ENCODE measurements at regions not wholly inside any gene's neighbourhood (a gene's known extent, or its start where the extent isn't known, plus 50 kb on each side); places are given as distances from the start of the nearest gene placed in this dataset.
"Not testable (repeated sequence)": the region's sequence is repeated elsewhere in the genome, so short reads cannot be mapped to it uniquely, and the experiment has no call there.

DNA sequence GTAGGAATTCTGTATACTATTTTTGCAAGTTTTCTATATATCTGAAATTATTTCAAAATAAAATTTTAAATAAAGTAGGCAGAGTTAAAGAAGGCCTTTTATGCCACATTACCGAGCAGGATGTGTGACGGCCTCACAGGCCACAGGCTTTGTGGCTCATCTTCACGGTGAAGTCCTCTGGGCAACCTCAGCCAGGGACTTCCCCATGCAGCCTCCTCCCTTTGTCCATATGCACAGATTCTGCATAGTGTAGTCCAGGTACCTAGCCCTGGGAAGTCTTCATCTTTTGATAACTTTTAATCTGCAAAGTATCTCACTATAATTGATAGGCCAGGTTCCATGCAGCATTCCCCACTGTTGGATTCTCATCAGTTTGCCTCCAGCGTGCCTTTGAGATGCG, 62.8 kb downstream of the ARHGAP11B start:
- not testable (repeated sequence) for DNase-seq

DNA sequence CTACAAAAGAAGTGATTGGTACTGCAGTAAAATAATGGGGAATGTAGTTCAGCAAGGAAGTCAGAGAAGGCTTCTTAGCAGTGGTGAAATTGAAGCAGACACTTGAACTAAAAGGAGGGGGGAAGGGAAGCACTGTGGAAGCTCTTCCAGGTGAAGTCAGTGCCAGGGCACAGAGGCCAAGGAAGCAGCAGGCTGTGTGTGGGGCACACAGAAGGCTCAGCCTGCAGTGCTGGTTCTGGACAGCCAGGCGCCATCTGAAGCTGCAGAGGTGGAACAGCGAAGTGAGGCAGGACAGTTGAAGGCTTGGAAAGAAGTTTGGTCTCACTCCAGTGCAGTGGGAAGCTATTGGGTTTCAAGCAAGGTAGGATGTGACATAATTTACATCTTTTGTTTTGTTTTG, 64.2 kb downstream of the ARHGAP11B start:
- DNase-seq: not testable (repeated sequence)

DNA sequence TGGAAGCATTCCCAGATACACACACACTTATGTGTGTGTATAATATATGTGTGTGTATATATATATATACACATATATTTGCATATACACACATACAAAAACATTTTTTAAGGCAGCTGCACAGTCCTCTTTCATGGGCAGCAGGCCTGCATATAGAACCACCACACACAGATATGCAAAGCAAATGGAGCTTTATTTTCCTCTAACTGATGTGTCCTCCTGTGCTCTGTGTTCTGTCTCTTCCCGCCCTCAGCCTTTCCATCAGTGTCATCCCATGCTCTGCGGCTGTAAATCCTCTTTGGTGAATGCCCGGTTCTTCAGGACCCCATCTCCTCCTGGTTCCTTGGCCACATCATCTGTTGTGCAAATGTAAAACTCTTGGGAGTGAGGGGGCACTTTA, 69.9 kb downstream of the ARHGAP11B start:
- DNase-seq: not testable (repeated sequence)

DNA sequence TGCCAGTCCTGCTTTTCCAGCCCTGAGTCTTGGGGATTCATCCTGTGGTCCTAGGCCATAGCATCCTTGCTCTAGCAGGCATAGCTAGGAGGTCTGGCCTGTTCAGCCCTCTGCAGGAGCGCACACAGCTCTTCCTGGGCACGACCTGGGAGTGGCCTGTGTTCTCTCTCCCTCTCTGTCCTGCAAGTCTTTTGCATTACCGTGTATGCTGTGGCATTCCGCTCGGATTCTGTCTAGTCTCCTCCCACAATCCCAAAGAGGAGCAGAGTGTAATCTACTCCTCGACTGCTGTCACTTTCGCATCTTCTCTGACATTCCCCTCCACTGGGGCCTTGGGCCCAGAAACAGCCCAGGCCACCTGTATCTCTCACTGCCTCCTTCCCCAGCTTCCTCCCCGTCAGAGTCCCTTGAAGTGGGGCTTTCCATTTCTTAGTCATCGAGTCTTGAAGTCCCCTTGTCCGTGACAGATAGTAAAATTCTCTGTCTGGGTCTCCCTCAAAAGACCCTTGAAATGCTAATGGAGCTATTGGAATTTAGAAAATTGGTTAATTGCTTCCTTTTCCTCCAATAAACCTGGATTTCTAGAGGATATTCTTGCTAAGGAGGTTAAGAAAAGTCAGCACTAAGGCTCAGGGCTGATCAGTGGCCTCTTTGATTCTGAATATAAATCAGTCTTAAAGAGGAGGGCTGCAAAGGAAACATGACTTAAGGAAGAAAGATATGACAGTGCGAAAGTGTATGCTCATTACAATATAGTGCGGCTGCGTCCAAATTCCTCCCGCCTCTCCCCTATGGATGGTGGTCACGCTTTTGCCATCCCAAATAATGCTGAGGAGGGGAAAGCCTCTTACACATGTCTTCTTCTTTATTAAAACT, 70.7 kb downstream of the ARHGAP11B start:
- not testable (repeated sequence) for DNase-seq

DNA sequence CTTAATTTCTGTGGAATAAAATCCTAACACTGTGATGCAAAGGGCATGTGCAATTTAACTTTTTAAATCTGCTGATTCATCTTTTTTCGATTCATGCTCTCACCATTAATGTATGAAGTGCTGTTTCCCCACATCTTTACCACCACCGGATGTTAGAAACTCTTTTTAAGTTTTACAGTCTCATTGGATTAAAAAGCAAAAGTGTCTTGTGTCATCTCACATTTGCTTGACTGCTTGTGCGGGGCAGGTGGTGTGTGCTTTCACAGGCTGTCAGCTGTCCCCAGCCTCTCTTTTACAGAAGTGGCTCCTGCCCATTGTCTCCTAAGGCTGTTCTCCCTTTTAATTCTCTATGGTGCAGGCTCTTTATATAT, 71.4 kb downstream of the ARHGAP11B start:
- not testable (repeated sequence) for DNase-seq

DNA sequence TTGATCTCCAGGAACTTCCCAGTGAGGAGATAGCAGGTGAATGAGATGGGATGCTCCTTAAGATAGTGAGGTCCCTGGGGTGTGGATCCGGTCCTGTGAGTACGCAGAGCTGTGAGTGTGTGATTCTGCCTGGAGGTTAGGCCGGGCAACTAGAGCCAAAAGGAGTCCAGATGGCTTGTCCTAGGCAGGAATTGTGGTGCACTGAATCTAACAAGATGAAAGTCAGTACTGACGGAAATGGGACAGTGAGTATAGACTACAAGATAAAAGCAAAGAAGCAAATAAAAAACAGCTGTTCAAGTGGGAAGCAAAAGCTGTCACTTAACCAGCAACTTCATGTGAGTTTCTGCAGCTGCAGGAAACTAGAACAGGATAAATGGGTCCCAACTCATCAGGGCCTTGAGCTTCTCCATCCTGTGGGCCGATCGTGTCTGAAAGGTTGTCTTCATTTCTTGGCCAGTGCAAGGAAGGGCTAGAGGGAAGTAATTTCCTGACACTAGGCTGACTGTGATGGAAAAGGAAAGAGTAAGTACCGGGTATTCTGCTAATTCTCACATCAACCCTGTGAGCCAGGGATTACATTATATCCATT, 74.2 kb downstream of the ARHGAP11B start:
- not testable (repeated sequence) for DNase-seq

DNA sequence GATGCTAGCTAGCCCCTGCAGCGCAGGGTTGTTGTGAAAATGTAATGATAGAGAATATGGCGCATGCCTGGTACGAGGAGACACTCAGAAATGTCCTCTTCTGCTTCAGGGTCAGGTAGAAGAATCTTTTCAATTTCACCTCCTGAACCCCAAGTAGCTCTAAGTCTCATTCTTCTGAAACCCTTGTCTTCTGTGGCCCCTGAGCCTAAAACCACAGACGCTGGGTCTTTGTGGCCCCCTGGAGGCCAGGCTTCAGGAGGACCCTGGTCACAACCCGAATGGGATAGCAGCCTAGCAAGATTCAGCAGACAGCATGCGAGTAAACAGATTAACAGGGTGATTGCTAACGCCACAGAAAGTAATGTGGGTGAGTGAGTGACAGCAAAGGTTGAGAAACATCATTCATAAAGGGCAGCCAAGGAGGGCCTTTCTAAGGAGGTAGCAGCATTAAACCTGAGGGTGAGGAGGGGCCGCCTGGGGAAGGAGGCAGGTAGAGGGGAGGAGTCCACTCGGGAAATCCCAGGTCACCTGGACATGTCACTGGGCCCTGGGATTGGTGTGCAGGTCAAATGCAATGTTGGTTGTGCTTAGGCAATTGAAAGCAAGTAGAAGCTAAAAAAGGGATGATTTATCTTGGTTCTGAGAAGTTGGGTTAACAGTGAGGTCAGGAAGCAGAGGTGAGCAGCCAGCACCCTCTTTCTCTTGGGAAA, 82.2 kb downstream of the ARHGAP11B start:
- DNase-seq: not testable (repeated sequence)

DNA sequence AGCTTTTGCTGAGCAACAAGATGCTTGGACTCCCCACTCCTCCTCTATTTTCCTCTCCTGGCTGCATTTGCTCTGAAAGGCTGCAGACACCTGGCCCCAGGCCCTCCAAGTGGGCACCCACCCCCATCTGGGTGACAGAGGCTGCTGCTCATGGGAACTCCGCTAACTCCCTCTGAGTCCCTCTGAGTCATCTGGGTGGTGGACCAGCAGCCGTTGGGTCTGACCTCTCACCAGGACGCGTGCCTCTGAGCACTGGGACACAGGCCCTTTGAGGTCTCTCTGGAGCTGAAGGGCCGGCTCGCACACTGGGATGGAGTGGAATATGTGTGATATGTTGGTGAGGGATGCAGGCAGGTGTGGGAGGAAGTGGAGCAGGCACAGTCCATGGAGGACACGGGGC, 82.9 kb downstream of the ARHGAP11B start:
- DNase-seq: not testable (repeated sequence)

DNA sequence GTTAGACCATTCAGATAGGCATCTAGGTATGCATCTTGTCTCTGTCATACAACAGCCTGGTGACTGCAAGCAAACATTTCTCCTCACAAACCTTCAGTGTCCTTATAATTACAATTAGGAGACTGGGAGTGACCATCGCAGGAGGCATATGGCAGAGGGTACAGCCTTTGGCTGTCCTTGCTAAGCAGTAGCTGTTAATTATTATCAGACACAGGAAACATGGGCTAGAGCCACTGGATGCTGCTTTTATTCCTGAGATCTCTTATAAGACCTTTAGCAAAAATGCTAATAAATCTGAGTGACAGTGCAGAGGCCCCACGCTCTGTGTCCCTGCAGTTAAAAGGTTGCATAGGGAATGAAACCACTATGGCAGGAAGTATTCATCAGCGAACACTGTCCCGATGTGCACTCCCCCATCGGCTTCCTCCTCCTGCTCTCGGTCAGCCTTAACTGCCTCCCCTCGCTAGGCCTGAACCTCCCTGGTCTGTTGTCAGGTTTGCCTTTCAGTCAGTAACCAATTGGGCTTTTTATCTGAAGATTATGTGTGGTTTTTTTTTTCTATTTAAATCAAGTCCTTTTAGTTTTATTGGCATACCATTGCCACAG, 92.2 kb downstream of the ARHGAP11B start:
- not testable (repeated sequence) for DNase-seq

DNA sequence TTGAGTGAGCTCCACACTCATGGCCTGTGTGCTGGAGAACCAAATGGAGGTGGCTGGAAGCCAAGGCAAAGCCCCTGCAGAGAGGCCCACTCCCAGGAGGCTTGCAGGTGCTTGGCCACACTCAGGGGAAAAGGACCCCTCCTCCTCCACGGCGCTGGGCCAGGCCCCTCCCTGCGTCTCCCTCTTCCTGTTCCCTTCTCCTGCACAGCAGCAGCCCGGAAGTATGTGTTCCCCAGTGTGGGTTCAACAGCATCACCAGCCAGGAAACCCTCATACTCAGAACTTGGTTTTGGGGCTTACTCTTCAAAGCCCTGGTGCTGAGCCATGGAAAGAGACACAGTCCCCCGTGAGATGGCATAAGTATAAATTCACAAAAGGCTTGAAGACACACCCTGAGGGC, 93.4 kb downstream of the ARHGAP11B start:
- not testable (repeated sequence) for DNase-seq

DNA sequence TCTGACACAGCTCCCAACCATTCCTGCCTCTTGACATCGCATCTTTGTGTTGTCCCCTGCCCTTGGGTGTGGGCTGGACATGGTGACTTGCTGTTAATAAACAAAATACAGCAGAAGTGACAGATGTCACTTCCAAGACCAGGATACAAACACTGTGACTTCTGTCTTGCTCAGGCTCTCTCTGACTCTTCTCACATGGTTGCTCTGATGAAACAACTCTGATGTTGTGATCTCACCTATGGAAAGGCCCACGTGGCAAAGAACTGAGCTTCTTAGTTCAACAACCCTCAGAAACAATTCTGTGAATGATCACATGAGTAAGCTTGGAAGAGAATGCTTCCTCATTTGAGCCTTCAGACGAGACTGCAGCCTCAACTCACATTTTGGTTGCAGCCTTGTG, 94.9 kb downstream of the ARHGAP11B start:
- not testable (repeated sequence) for DNase-seq

DNA sequence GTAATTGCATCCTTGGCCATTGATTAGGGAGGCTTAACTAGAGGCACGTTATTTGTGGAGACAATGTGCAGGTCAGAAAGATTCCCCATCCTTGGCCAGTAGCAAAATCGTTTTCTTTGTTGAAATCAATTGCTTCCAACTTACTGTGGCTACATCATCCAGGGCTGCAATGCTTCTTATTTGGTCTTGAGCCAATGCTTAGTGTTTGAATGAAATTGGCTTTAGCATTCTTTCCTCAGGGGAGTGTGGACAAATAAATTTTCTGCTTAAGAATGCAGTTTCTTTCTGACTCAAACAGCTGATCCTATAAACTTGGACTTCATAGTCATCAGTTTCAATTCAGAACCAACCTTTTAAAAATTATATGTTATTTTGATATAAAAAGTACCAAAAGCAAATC, 95.6 kb downstream of the ARHGAP11B start:
- DNase-seq: not testable (repeated sequence)

DNA sequence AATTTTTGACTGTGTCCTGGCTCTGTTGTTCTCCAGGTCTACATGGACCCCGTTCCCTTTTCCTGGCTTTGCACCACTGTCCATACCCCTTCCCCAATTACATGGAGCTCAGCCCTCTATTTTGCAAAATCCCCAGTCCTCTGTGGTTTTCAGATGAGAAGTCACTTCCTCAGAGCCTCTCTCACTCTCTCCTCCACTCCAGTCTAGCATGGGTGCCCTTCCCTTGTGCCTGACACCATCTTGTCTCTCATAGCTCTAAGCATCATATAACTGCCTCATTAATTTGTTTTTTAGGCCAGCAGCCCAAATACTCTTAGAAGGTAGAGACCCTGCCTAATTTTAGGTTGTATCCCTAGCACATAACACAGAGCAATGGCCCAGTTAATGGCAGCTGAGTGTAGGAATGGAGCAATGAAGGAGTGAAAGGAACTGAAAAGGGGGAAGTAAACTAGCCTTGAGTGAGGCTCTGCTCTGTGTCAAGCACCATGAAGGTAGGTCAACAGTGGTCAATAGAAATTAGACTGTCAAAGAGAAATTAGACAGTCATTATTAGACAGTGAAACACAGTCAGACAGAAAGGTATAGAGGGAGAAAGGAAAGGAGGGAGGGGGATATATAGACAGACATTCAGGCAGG, 97.7 kb downstream of the ARHGAP11B start:
- not testable (repeated sequence) for DNase-seq

DNA sequence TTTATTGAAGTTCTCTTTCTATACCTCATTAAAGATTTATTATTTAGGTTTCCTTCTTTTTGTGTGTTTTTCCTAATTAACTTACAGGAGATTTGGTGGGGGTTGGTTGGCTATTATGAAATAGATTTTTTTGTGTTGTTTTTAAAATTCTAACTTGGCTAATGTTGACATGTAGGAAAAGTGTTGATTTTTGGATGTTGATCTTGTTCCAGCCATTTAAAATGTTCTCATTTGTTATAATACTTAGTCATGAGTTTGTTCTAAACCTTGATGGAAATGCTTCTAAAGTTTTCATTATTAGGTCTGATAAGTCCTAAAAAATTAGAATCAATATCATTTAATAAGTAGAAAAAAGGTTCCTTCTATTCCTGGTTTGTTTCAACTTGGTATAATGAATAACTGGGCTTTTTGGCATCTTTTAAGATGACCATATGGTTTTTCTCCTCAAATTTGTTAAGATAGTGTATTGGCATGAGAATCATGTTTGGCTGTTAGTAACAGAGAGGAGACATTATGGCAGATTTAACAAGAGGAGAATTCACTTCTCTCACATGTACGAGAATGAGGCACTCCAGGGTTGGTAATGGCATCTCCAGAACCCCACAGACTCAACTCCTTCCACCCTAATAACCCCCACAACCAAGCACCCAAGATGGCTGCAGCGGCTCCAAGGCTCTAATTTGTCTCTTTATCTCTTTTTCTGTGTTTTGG, 104.1 kb downstream of the ARHGAP11B start:
- DNase-seq: not testable (repeated sequence)

DNA sequence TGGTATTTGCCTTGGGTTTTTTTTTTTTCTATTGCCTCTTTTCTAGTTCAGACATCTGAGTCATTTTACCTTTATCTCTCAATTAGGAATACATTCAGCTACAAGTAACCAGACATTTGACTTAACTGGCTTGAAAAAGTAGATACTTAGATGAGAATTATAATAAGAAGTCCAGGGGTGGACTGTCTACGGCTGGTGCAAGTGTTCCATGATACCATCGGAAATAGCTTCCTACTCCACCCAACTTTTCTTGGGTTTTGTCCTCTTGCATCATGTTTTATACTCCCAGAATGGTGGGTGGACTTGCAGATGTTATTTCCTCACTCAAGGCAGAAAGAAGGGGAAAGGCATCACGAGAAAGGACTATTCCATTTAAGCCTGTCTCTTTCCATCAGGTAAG, 104.7 kb downstream of the ARHGAP11B start:
- DNase-seq: not testable (repeated sequence)

DNA sequence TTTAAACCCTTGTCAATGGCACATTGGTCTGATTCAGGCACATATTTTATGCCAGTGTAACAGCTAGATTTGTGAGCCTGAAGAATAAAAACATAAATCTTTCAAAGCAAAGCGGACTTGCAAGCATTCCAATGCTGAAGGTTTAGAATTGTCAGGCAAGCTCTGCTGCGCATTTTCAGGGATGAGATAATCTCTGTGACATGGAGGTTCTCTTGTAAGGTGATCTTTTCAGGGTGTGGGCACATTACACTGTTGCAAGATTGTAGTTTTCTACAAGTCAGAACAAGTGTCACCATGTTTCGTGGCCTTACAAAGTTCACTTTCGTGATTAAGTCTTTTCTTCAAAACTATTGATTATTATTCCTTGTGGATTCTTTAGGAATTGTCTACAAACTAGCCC, 106.2 kb downstream of the ARHGAP11B start:
- DNase-seq: not testable (repeated sequence)

DNA sequence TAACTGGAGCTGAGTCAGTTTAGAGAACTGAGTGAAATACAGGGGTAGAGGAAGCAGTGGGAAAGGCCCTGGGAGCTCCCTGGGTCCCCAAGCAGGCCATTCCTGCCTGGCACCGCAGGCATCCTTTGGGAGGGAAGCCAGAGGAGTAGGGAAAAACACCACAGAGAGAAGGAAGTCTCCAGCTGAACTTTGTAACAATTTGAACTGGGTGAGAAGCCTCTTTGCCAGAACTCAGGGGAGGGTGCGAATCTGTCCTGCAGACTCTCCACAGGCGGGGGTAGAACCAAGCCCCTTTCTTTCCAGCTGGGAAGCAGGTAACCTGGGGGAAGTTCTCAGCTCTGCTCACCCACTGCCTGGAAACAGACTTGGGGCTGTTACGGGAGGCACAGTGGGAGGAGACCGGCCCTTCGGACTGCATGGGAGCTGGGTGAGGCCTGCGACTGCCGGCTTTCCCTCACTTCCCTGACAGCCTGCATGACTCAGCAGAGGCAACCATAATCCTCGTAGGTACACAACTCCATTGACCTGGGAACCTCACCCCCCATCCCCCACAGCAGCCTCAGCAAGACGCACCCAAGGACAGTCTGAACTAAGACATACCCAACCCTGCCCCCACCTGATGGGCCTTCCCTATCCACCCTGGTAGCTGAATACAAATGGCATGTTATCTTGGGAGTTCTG, 110.1 kb downstream of the ARHGAP11B start:
- DNase-seq: not testable (repeated sequence)

DNA sequence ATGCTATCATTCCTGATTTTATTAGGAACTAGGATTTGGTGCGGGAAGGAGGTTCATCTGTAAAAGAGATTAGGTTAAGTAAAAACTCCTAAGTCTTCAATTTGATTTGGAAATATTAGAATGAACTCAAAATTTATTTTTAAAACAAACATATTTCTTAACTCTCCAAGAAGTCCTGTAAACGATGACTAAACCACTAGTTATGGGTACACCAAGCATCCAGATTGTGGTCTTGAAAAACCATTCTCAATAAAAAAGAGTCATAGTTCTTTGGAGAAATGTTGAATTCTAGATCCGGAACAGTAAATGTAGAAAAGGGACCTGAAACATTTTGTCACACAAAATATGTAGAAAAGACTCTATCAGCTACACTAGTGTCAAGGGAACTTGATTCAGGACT, 116.9 kb downstream of the ARHGAP11B start:
- DNase-seq: not testable (repeated sequence)

DNA sequence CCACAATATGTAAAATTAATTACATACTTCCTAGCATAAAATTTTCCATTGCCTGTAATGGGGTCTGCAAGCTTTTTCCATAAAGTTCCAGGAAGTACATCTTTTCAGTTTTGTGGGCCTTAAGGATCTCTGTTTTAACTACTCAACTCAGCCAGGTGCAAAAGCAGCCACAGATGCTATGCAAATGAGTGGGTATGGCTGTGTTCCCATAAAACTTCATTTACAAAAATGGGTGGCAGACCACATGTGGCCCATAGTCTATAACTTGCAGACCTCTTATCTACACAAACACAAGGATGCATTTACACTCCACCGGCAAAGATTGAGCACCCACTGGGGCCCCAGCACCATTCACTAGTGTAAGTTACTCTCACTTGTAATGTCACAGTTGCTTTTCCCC, 123.1 kb downstream of the ARHGAP11B start:
- not testable (repeated sequence) for DNase-seq

DNA sequence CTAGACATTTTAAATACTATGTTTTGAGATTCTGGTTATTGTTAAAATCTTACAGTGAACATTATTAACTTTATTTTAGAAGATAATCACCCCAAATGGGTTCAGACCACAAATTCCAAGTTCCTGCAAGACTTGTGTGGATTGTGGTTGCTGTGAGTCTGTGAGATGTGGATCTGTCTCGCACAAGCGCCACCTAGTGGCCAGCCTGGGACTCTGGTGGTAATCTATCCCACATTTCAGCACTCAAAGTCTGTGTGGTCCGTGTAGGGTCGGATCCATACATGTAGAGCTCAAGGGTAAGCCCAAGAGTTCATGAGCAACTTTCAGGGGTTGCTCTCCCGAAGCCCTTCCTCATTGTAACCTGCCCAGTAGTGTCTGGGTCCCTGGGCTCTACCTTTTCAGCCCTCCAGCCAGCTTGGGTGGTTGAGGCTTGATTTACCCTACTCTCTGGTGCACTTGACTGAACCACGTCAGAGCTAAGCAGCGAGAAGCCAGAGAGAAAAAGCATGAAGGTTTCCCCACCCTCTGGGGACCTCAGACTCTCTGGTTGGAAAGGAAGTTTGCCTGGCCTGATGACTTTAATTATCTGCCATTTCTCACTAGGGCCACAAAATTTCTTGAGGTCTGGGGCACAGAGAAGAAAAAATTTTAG, 129.2 kb downstream of the ARHGAP11B start:
- not testable (repeated sequence) for DNase-seq

DNA sequence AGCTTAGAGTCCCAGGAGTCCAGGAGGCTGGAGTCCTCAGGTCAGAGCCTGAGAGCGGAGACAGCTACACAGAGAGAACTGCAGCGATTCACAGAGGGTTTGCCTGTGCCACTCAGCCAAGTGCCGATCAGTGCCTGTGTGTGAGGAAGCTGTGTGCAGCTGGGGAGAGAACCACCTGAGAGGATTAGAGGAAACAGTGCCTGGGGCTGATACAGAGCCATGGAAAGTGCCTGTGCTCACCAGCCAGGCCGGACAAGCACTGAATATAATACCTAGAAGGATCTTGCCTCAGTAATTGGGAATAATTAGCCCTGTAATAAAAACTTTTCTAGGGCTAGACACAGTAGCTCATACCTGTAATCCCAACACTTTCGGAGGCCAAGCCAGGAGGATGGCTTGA, 134.7 kb downstream of the ARHGAP11B start:
- not testable (repeated sequence) for DNase-seq
